Choroid plexus epithelial cell (primary cell): ENCODE measurements at regions not wholly inside any gene's neighbourhood (a gene's known extent, or its start where the extent isn't known, plus 50 kb on each side); places are given as distances from the start of the nearest gene placed in this dataset.

Source experiments
- DNase-seq: peaks from one replicate; pipeline ENCODE4 v3.0.0-alpha.2; 2010; ENCODE audit warnings: low read depth
- H3K4me3 ChIP-seq: 2 replicates; pipeline ENCODE4 v1.5.1; 2011; ENCODE audit warnings: low read depth, mild to moderate bottlenecking, control low read depth, low read length, moderate library complexity
- TF ChIP-seq, protein P1 (sequence below): conservative IDR thresholded peaks from 2 replicates; pipeline ENCODE4 v1.5.1; 2011; ENCODE audit warnings: low read depth, mild to moderate bottlenecking, control low read depth, inconsistent platforms, low read length, moderate library complexity

DNA sequence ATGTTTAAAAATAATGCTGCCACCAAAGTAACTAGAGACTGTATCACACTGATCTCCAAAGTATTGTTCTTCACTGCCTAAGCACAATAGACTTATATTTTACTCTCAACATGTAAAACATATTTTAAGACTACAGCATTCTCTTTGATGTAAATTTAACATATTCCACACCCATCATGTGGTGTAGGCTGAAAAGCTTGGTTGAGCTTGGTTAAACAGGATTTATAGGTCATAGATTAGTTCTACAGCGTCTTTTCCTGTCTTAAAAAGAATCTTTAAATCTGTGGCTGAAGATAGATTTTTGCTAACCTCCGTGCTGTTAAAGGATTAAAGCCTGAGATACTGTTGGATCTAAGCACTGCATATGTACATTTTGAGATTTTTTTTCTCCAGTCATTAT, 379.9 kb downstream of the SH2D1A start:
- no peak overlapping the region for H3K4me3 ChIP-seq
- no peak for DNase-seq
- TF ChIP-seq, protein P1, sequence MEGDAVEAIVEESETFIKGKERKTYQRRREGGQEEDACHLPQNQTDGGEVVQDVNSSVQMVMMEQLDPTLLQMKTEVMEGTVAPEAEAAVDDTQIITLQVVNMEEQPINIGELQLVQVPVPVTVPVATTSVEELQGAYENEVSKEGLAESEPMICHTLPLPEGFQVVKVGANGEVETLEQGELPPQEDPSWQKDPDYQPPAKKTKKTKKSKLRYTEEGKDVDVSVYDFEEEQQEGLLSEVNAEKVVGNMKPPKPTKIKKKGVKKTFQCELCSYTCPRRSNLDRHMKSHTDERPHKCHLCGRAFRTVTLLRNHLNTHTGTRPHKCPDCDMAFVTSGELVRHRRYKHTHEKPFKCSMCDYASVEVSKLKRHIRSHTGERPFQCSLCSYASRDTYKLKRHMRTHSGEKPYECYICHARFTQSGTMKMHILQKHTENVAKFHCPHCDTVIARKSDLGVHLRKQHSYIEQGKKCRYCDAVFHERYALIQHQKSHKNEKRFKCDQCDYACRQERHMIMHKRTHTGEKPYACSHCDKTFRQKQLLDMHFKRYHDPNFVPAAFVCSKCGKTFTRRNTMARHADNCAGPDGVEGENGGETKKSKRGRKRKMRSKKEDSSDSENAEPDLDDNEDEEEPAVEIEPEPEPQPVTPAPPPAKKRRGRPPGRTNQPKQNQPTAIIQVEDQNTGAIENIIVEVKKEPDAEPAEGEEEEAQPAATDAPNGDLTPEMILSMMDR: no peak

DNA sequence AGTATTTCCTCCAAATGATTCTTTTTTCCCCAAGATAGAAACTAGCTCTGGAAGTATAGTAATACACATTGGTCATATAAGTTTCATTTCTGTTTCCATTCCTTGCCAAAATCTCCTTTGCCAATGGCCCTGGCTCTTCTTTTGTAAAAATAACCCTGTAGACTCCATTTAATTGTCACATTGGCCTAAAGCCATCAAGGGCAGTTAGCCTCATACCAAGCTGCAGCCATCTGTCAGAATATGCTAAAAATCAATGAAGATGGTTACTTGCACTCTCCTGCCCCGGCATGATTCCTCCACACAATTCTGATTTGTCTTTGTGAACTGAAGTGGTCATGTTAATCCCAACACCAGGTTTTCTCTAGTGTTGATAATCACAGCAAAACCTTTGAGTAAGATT, 380.5 kb downstream of the SH2D1A start:
- DNase-seq: no peak
- H3K4me3 ChIP-seq: no peak overlapping the region
- TF ChIP-seq, protein P1: no peak

DNA sequence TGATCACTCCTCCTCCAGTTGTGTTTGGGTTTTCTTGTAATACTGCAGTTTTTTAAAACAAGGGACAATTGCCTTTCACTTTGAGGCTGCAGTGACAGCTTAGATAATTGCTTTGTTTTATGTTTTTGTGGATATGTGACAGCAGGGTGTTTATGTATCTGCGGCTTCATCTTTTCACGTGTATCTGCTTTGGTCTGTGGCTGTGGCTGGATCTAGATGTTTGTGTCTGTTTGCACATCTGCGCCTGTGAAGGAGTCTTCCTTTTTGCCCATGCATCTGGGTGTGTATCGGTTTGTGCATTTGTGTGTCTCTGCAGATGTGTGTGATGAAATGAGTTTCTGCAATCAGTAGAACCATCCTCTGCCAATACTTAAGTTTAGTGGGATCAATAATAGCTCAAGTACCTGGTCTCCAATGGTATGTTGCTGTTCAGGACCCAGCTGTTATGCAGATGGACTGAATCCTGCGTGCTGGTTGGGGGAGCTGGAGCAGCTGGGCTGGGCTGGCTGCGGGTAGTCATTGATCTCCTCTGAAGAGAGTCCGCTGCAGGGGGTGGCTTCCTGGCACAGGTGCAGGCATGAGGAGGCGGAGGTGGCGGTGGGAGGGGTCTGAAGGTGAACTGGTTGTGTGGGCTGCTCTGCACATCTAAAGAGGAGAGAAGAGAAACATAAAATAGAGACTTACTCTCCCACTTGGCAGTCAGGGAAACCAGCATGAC, 390.3 kb downstream of the SH2D1A start:
- no peak overlapping the region for H3K4me3 ChIP-seq
- DNase-seq: no peak
- TF ChIP-seq, protein P1: no peak

DNA sequence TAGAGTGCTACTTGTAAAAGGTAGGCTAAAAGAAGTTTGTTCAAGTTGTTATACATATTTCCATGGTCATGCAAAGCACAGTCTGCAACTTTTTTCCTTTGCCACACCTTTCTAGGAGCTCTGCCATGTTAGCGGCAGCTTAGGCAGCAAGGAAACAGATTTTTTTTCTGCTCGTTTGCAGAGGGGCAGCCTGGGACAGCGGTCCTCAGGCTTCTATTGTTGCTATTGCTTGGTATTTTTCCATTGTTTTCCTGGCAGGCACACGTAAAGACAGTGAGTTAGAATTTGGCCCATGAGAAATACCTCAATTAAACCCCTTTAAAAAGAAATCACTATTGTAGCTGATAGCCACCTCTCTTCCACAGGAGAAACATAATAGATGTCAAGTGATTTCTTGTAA, 391.4 kb downstream of the SH2D1A start:
- H3K4me3 ChIP-seq: no peak overlapping the region
- TF ChIP-seq, protein P1: no peak
- DNase-seq: no peak

DNA sequence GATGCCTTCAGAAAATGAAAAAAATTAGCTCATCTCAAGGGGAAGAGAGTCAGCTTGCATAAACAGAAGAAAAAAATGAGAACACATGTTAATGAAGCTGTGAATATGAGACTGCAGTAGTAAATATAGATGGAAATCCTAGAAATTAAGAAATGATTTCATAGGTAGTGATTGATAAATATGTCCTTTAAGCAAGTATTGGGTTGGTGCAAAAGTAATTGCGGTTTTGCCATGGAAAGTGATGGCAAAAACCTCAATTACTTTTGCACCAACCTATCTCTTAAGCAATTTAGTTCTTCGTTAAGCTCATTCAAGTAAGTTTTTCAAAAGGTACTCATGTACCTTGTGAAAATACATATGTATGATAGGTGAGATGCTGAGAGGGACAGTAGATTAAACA, 400.9 kb downstream of the SH2D1A start:
- DNase-seq: no peak
- no peak overlapping the region for H3K4me3 ChIP-seq
- TF ChIP-seq, protein P1: no peak

DNA sequence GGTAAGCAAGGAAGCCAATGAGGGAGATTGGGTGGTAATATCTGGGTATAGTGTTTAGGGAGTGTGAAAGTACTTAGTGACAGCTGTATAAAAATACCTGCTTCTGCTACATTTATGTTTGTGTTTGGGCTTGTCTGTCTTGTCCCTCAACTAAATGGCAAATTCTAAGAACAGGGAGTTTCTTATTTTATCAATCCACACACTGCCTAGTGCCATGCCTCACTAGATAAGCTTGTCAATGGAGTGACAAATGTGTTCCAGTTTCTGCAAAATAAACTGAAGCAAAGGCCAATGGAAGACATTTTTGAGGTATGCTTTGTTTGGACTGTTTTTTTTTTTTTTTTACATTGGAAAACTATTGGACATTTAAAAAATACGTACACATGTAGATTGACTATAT, 418.0 kb downstream of the SH2D1A start:
- no peak overlapping the region for H3K4me3 ChIP-seq
- TF ChIP-seq, protein P1: no peak
- DNase-seq: no peak

DNA sequence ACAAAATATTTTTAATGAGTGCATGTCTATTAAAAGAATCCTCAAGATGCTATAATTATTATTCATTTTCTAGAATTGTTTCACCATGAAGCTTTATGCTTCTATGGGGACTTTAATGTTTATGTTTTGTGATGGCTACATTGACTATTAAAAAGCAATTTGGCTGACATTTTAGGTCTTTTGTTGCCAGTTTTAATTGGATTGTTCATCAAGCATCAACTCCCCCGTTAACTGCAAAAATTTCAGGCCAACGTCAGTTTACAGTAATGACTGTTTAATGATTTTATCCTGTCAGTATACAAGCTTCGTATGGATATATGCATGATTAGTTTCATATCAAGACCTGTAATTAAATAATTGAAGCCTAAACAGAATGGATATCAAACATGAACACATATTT, 422.8 kb downstream of the SH2D1A start:
- no peak overlapping the region for H3K4me3 ChIP-seq
- DNase-seq: no peak
- TF ChIP-seq, protein P1: no peak
